GM21825 (cell line): ENCODE measurements at regions not wholly inside any gene's neighbourhood (a gene's known extent, or its start where the extent isn't known, plus 50 kb on each side); places are given as distances from the start of the nearest gene placed in this dataset.
"Not testable (repeated sequence)": the region's sequence is repeated elsewhere in the genome, so short reads cannot be mapped to it uniquely, and the experiment has no call there.

Experiments
- ATAC-seq: cut with Tn5 transposase; IDR thresholded peaks from one replicate; pipeline ENCODE4 v1.9.1; 2021; ENCODE audit warnings: mild to moderate bottlenecking, moderate library complexity; ENCODE audit not compliant: unreplicated experiment

- no peak for ATAC-seq
These were observed 269.3 kb upstream of the LYPLAL1 start for GRCh38 chr1:218904416-218904815.

GRCh38 chr1:218916720-218917119 is 257.0 kb upstream of the LYPLAL1 start:
- no peak for ATAC-seq

- no peak for ATAC-seq
These were observed 256.0 kb upstream of the LYPLAL1 start for GRCh38 chr1:218917656-218918055.

- ATAC-seq = no peak
These were observed 247.9 kb upstream of the LYPLAL1 start for GRCh38 chr1:218925777-218926176.

GRCh38 chr1:218926631-218927030 is 247.0 kb upstream of the LYPLAL1 start:
- no peak for ATAC-seq

- no peak for ATAC-seq
These were observed 243.7 kb upstream of the LYPLAL1 start for GRCh38 chr1:218930000-218930399.

- ATAC-seq = no peak
These were observed 243.0 kb upstream of the LYPLAL1 start for GRCh38 chr1:218930472-218931241.

GRCh38 chr1:218931324-218931723 is 242.4 kb upstream of the LYPLAL1 start:
- no peak for ATAC-seq

GRCh38 chr1:218933513-218933912 is 240.2 kb upstream of the LYPLAL1 start:
- ATAC-seq = no peak

- not testable (repeated sequence) for ATAC-seq
These were observed 238.3 kb upstream of the LYPLAL1 start for GRCh38 chr1:218935408-218935807.

GRCh38 chr1:218938259-218938658 is 235.4 kb upstream of the LYPLAL1 start:
- ATAC-seq = no peak

- no peak for ATAC-seq
These were observed 234.6 kb upstream of the LYPLAL1 start for GRCh38 chr1:218939095-218939494.

- ATAC-seq = no peak
These were observed 231.2 kb upstream of the LYPLAL1 start for GRCh38 chr1:218942431-218942830.

GRCh38 chr1:218943371-218943770 is 230.3 kb upstream of the LYPLAL1 start:
- ATAC-seq = no peak

GRCh38 chr1:218945050-218945449 is 228.6 kb upstream of the LYPLAL1 start:
- ATAC-seq = no peak

- ATAC-seq = no peak
These were observed 227.5 kb upstream of the LYPLAL1 start for GRCh38 chr1:218946147-218946546.

GRCh38 chr1:218948446-218948845 is 225.2 kb upstream of the LYPLAL1 start:
- ATAC-seq = no peak

- no peak for ATAC-seq
These were observed 220.3 kb upstream of the LYPLAL1 start for GRCh38 chr1:218953386-218953785.

- no peak for ATAC-seq
These were observed 215.7 kb upstream of the LYPLAL1 start for GRCh38 chr1:218957971-218958370.

- no peak for ATAC-seq
These were observed 213.9 kb upstream of the LYPLAL1 start for GRCh38 chr1:218959784-218960183.

GRCh38 chr1:218964471-218965185 is 209.1 kb upstream of the LYPLAL1 start:
- ATAC-seq = no peak

- no peak for ATAC-seq
These were observed 207.9 kb upstream of the LYPLAL1 start for GRCh38 chr1:218965821-218966220.
